ENCODE measurements at regions not wholly inside any gene's neighbourhood (a gene's known extent, or its start where the extent isn't known, plus 50 kb on each side); places are given as distances from the start of the nearest gene placed in this dataset.

DNA sequence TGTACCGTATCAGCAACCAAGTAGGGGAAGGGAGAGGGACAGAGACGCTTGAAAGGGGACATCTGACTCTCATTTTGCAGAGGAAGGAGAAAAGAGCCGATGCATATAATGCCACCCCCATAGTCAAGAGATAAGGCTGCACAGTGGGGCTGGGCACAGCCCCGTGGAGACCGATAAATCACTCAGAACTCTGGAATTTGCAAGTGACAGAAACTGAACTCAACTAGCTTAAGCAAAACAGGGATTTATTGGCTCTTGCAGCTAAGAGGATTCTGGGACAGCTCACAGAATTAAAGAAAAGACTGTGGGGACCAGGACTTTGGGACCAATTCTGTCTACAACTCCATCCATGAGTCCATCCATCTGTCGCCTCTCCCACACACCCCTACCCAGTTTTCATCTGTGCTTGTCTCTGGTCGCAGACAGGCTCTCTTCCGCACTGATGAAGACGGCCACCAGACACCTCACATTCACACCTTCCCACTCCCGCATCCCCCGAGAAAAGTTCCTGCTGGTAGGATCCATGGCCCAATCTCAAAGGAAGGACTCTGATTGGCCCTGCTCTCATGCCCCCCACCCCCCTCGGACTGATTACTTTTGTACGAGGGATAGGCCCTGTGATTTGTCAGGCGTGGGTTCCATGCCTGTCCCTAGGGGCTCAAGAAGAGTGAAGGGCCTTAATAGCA is 105.9 kb upstream of the RPL38 start:
- Histone ChIP-seq H3F3A (ENCODE audit: low read length, unreplicated experiment) (no peaks in the 10 kb centered on the region), H3K4me3 (ENCODE audit: low read length) (no peak overlapping the region), H4K20me1 (ENCODE audit: low read length) (no peaks in the 10 kb centered on the region), H3K9ac (ENCODE audit: low read length) (no peak overlapping the region), H3K36me3 (ENCODE audit: low read depth, low read length) (no peaks in the 10 kb centered on the region), H3K4me2 (ENCODE audit: low read length) (no peak overlapping the region), H3K4me1 (ENCODE audit: insufficient read depth, low read length) (no peaks in the 10 kb centered on the region), H3K9me3 (ENCODE audit: low read length) (no peaks in the 10 kb centered on the region), H2AFZ (ENCODE audit: low read length) (no peak overlapping the region), H3K27me3 (ENCODE audit: low read length) (peaks cover 85% of the 10 kb centered on the region), H3K9me2 (replicated peaks; ENCODE audit: low read length) (no peaks in the 10 kb centered on the region), H3K27ac (ENCODE audit: low read length) (no peak overlapping the region), H3K79me2 (ENCODE audit: low read length) (no peaks in the 10 kb centered on the region)
- intact Hi-C loops (cut with micrococcal nuclease), result no loop called here
- no peak for DNase-seq
- TF ChIP-seq EZH2phosphoT487 (IDR thresholded peaks at IDR 0.05; ENCODE audit: borderline replicate concordance, low read length) (no peak), EZH2 (IDR thresholded peaks at IDR 0.05; ENCODE audit: low read length, unreplicated experiment) (no peak)
- TF ChIP-seq, protein P1, sequence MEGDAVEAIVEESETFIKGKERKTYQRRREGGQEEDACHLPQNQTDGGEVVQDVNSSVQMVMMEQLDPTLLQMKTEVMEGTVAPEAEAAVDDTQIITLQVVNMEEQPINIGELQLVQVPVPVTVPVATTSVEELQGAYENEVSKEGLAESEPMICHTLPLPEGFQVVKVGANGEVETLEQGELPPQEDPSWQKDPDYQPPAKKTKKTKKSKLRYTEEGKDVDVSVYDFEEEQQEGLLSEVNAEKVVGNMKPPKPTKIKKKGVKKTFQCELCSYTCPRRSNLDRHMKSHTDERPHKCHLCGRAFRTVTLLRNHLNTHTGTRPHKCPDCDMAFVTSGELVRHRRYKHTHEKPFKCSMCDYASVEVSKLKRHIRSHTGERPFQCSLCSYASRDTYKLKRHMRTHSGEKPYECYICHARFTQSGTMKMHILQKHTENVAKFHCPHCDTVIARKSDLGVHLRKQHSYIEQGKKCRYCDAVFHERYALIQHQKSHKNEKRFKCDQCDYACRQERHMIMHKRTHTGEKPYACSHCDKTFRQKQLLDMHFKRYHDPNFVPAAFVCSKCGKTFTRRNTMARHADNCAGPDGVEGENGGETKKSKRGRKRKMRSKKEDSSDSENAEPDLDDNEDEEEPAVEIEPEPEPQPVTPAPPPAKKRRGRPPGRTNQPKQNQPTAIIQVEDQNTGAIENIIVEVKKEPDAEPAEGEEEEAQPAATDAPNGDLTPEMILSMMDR (conservative IDR thresholded peaks at IDR 0.05; ENCODE audit: low read depth, low read length), result no peak
- no peak for ATAC-seq
- ChIA-PET CTCF (no interaction called here), POLR2A (ENCODE audit: unreplicated experiment) (no interaction called here)
- no TSS peak for BruUV-seq (replicated peaks)

DNA sequence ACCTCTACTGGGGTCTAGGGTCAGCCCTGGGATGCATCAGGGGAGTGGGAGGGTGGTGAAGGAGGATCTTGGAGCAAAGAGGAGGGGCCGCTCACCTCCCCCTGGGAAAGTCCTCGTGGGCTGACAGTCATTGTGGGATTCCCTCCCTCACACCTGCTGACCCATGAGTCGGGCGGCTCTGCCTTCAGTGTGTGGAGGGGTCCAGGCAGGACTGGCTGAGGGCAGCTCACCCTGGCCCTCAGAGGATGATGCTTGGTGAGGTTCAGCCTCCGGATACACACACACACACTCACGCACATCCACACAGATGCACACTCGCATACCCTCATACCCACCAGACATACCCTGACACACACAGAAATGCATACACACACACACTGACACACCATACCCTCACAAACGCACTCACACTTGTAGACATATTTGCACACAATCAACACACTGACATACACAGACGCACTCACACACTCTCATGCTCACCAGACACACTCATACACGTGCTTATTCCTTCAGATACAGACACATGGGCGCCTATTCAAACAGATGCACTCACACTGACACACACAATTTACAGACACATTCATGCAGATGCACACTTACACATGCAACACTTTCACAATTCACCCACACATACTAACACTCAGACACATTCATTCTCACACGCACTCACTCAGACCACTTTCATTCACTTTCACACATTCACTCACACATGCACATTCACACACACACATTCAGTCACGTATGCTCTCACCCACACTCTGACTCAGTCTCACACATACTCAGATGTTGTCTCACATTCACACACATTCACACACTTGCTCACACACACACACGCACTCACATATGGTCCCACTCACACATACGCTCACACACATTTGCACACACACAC is 105.1 kb upstream of the RPL38 start:
- H3K9me2 ChIP-seq (replicated peaks; ENCODE audit: low read length), result no peaks in the 10 kb centered on the region
- H3K79me2 ChIP-seq (ENCODE audit: low read length), result no peaks in the 10 kb centered on the region
- peaks cover 90% of the 10 kb centered on the region for H3K27me3 ChIP-seq (ENCODE audit: low read length)
- no peak overlapping the region for H3K9ac ChIP-seq (ENCODE audit: low read length)
- H3K36me3 ChIP-seq (ENCODE audit: low read depth, low read length), result no peaks in the 10 kb centered on the region
- ATAC-seq, result no peak
- H3K27ac ChIP-seq (ENCODE audit: low read length), result no peak overlapping the region
- no peaks in the 10 kb centered on the region for H4K20me1 ChIP-seq (ENCODE audit: low read length)
- no TSS peak for BruUV-seq (replicated peaks)
- POLR2A ChIA-PET (ENCODE audit: unreplicated experiment), result no interaction called here
- H3F3A ChIP-seq (ENCODE audit: low read length, unreplicated experiment), result no peaks in the 10 kb centered on the region
- no peak for DNase-seq
- no peaks in the 10 kb centered on the region for H3K9me3 ChIP-seq (ENCODE audit: low read length)
- no peaks in the 10 kb centered on the region for H3K4me1 ChIP-seq (ENCODE audit: insufficient read depth, low read length)
- H3K4me2 ChIP-seq (ENCODE audit: low read length), result no peak overlapping the region
- intact Hi-C loops (cut with micrococcal nuclease), result no loop called here
- no peak overlapping the region for H2AFZ ChIP-seq (ENCODE audit: low read length)
- CTCF ChIA-PET, result no interaction called here
- H3K4me3 ChIP-seq (ENCODE audit: low read length), result no peak overlapping the region
- TF ChIP-seq EZH2 (IDR thresholded peaks at IDR 0.05; ENCODE audit: low read length, unreplicated experiment), result no peak
- no peak for TF ChIP-seq EZH2phosphoT487 (IDR thresholded peaks at IDR 0.05; ENCODE audit: borderline replicate concordance, low read length)
- TF ChIP-seq, protein P1 (conservative IDR thresholded peaks at IDR 0.05; ENCODE audit: low read depth, low read length), result no peak

All from PC-3 (cell line).